NCI-H1694 treated with DMSO at 0.1 percent for 48 hours (cell line): ENCODE measurements at regions not wholly inside any gene's neighbourhood (a gene's known extent, or its start where the extent isn't known, plus 50 kb on each side); places are given as distances from the start of the nearest gene placed in this dataset.

ENCODE experiments used
- DNase-seq: peaks from one replicate; lab custom pipeline; 2025; lab: John Stamatoyannopoulos, UW

DNA sequence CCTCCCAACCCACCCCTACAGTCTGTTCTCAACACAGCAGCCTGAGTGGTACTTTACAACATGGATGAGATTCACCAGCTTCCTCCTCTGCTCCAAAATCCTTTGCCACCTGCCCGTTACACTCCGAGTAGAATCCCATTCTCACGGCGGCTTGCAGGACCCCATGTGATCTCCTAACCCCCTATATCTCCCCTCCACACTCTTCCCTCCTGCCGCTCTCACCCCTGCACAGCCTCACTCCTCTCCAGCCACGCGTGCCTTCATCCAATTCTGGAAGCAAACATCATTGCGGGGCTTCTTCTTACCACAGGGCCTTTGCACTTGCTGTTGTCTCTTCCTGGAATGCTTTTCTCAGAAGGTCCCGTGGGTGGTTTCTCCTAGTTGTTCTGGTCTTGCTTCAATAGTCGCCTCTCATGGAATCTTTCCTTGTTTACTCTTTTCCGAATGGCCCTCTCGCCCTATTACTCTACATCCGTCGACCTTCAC is 472.3 kb downstream of the CDH26 start:
- no peak for DNase-seq

DNA sequence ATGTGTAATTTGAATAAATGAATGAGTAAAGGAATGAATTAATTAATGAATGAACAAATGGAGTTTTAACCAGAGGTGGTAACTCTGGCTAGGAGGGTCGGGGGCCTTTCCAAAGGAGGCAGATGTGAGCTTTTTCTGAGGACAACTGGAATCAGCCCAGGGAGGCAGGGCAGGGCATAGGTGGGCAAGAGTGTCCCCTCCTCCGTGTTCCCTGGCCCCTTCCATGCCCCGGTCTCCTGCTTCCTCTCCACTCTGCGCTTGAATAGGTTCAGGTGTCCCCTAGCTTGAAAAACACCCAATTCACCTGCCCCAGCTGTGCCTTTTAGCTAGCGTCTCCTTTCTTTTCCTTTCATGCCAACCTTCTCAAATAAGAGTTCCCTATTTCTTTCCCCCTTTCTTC is 473.1 kb downstream of the CDH26 start:
- no peak for DNase-seq

DNA sequence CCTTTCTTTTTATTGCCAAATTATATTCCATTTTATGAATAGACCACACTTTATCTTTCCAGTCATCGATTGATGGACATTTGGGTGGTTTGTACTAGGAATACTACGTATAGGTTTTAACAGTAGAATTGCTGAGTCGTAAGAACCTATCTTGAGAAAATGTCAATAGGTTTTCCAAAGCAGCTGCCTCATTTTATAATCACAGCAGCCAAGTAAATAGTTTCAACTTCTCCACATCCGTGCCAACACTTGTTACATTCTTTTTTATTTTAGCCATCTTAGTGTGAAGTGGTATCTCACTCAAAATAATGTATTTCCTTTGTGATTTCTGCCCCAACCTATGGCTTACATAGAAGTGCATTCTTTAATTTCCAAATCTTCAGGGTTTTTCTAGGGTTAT is 479.2 kb downstream of the CDH26 start:
- DNase-seq, result no peak

DNA sequence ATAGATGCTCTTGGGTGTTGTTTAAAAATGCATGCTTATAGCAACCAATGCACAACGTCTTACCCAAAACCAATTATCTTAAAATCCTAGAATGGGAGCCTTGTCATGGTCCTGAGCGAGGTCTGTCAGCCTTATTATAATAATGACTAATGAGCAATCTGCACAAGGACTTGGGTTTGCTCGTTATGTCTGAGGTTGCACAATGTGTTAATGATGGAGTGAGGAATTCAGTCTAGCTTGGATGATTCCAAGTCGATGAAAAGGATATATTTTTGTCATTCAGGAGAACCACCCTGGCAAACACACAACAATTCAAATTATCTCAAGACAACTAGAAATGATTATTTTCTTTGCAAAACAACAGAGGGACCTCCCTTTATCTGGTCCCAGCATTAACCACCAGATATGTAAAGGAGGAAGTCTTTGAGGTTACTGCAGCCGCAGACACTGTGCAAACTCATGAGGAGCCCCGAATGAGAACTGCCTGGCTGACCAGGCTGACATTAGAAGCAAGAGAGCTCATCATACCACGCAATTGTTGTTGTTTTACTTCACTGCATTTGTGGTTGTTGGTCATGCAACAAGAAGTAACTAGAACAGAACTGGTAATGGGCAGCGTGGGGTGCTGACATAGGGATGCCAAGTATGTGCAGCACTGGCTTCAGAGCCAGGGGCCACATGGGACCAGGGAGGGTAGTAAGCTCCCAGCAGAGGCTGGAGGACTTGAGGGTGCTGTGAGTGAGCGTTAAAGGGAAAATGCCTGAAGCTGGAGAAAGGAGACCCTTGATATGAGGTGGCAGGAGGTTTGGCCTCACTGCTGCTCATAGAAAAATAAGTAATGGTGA is 488.3 kb downstream of the CDH26 start:
- no peak for DNase-seq

GRCh38 chr20:60447703-60448102 is 489.5 kb downstream of the CDH26 start:
- DNase-seq, result no peak

- DNase-seq, result no peak
Observed at GRCh38 chr20:60453388-60454246, 495.4 kb downstream of the CDH26 start.

DNA sequence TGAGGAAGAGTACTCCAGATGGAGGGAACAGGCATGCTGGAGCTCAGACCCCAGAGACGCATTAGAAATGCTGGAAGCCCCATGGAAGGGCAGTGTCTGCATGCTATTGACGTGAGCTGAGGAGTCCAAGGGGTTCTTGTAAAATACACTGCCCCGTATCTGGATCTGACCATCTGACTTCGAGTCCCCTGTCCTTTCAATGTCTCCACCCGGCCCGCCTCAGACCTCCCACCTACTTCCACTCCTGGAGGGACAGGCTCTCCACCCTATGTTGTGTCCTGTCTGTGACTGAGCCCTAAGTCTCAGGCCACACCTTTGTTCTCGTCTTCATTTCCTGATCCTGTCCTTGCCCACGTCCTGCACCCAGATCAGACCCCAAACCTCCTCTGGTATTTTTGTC is 496.3 kb downstream of the CDH26 start:
- no peak for DNase-seq

GRCh38 chr20:60455272-60455671 is 497.0 kb downstream of the CDH26 start:
- no peak for DNase-seq

DNA sequence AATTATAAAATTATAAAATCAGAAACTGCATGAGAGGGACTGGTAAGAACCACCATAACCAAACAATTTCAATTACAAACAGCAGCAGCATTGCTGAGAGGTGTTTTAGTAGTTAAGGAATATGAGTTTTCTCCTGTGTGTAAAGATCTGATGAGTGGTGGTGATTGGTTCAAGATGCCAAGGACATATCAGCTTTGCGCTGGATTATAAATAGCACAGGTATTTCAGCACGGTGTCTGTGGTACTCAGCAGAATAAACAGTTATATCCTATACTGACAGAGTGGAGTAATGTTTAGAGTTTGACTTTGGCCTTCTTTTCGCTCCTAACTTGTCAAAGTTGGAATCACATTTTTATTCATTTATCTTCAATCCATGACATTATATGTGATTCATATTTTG is 501.0 kb downstream of the CDH26 start:
- no peak for DNase-seq

- DNase-seq, result no peak
Observed at GRCh38 chr20:60461993-60462392, 503.8 kb downstream of the CDH26 start.

DNA sequence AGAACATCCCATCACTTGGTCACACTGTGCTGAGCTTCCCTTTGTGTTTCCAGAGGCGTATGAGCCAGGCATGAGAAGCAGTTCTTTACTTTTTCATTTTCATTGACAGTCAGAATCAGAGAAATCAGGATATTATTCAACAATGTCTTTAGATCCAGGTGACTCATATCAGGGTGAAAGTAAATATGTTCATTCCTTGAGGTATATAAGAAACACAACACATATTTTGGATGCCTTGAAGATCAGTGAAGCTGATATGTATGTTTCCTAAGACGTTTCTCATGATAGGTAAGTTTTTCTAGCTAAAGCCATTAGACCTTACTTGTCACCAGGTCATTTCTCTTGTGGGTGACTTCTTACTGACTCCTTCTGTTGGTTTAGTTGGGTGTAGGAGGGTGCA is 505.6 kb downstream of the CDH26 start:
- DNase-seq, result no peak

DNA sequence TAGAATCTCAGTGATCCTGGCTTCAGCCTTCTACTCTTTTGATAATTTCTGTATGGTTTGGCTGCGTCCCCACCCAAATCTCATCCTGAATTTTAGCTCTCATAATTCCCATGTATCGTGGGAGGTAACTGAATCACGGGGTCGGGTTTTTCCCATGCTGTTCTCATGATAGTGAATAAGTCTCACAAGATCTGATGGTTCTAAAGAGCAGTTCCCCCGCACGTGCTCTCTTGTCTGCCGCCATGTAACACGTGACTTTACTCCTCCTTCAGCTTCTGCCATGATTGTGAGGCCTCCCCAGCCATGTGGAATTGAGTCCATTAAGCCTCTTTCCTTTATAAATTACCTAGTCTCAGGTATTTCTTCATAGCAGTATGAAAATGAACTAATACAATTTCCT is 507.2 kb downstream of the CDH26 start:
- no peak for DNase-seq

DNA sequence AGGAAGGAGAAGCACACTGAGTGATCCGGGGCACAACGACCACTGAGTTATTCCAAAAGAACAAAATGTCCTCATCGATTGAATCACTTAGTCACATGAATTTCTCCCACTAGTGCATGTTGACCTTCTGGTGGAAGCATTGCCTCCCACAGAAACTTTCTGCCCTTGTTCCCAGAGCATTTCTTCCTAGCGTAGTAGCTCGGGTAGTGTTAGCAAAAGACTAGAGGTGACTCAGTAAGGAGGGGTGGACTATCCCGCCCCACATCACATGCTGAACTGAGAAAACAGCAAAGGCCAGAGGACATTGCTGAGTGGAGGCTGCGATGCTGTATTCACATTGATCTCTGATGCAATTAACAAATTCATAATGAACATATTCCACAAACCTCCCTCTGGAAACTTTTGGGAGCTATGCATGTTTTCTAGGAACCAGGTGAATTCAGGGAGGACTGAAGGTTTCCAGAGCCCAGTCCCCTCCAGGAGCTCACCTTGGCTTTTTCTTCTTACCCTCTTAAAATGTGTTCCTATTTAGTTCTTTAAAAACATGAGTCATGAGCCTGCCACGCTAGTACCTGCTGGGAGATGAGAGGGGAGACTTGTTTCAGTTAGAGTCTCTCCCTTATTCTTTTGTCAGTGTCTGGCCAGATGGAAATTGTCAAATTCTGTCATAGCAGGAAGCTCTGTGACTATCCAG is 507.9 kb downstream of the CDH26 start:
- DNase-seq, result no peak

GRCh38 chr20:60466687-60467022 is 508.4 kb downstream of the CDH26 start:
- no peak for DNase-seq

DNA sequence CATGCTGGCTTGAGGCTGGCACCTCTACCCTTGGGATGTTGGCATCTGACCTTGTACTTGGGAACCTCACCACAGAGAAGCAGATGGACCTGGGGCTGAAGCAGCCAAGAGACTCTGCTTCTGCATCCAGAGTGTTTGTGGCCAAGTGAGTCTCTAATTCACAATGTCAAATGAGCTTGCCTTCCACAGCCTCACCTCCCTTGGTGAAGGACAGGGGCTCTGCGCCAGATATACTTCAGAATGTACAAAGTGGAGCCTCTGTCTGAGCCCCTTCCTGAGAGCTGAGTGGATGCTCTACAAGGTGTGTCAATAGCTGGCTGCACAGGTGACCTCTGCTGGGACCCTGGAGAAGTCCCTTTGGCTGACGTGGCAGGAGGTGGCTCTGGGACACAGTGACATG is 508.9 kb downstream of the CDH26 start:
- DNase-seq, result no peak

- no peak for DNase-seq
Observed at GRCh38 chr20:60467771-60468170, 509.5 kb downstream of the CDH26 start.

GRCh38 chr20:60469829-60470228 is 511.6 kb downstream of the CDH26 start:
- no peak for DNase-seq

DNA sequence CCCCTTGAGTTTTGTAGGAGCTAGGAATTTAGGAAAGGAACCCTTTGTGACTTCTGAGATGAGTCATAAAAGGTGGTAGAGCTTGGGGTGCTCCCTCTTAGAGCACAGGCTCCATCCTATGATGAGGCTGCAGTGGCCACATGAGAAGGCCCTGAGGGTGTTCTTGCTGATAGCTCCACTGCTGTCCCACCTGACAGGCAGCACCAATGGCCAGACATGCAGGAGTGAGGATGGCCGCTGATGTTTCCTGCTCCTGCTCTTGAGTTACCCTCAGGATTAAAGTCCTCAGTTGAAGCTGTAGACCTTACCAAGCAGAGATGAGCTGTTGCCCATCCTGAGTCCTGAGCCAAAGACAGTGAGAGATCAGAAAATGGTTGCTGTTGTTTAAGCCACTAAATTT is 512.1 kb downstream of the CDH26 start:
- no peak for DNase-seq

DNA sequence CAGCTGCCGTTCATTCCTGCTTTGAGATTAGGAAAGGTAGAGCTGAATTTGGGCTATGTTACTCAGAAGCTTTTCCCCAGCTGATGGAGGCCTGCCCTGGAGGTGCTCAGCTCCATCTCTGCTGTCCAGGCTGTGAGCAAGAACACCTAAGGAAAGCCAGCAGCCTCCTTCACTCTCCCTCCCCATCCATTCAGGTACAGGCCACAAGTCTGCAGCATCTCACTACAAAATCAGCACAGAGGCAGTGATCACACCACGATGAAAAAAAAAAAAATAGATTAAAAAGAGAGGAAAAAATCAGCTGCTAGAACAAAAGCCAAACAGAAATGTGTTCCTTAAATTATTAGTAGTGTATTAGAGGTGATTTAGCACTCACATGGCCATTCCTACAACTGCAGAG is 515.0 kb downstream of the CDH26 start:
- no peak for DNase-seq

DNA sequence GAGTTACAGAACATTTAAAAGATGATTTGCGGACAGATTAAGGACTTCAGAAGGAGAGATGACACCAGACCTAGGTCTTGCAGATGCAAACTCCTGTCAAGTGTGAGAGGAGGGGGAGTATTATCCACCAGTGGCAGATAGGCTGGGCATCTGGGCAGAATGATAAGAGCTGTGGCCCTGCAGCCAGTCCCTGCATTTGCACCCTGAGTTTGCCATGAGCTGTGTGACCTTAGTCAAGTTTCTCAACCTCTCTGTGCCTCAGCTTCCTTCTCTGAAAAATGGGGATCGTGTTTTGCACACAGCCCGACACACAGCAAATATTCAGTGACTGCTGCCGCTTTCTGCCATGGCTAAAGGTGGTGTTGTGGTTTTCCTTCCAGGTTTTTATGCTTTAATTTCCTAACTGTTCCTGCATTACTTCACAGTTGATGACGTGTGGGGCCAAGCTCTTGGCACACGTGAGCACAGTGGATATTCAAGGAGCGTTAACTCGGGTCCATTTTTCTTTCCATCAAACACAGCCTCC is 516.2 kb downstream of the CDH26 start:
- no peak for DNase-seq

DNA sequence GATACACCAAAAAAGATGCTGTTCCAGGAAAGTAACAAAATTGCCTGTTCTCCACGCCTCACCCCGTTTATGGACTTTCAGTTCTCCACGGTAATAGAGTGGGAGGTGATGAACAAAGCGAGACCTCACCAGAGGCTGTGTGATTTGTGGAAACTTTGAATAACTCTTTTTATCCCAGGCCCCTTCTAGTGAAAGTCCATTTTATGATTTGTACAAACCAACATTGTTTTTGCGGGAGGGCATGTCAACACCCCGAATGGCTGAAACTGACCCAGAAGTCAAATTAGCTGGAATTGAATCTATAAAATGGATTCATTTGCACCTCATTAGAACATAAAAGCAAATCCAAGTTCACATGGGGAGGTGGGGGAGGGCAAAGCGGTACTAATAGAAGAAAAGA is 517.8 kb downstream of the CDH26 start:
- DNase-seq, result no peak

- no peak for DNase-seq
Observed at GRCh38 chr20:60477958-60478357, 519.7 kb downstream of the CDH26 start.
